Calu3 (cell line): ENCODE measurements at regions not wholly inside any gene's neighbourhood (a gene's known extent, or its start where the extent isn't known, plus 50 kb on each side); places are given as distances from the start of the nearest gene placed in this dataset.

Source experiments
- BruUV-seq: library from RNA; stranded (reverse); fragments of 400-500 nt; replicated peaks from 2 replicates; lab custom pipeline; 2021; lab: Mats Ljungman, UMichigan
- CTCF ChIA-PET: fragments of 300-600 bp; sonication (Branson Sonifier 250); formaldehyde crosslinking; loops from one replicate; lab custom pipeline; 2022; ENCODE audit warnings: antibody characterized with exemption; lab: Charles Lee
- DNase-seq: peaks from one replicate; pipeline ENCODE4 v3.0.0; 2022
- H3K27ac Mint-ChIP-seq: one replicate; pipeline ENCODE4 v1.8.0; 2022; ENCODE audit warnings: mixed read lengths; ENCODE audit not compliant: unreplicated experiment
- H3K27me3 Mint-ChIP-seq: one replicate; pipeline ENCODE4 v1.8.0; 2022; ENCODE audit warnings: mixed read lengths; ENCODE audit not compliant: unreplicated experiment
- H3K36me3 Mint-ChIP-seq: one replicate; pipeline ENCODE4 v1.8.0; 2022; ENCODE audit warnings: mild to moderate bottlenecking, moderate library complexity, mixed read lengths; ENCODE audit not compliant: insufficient read depth, unreplicated experiment
- H3K4me1 Mint-ChIP-seq: one replicate; pipeline ENCODE4 v1.8.0; 2022; ENCODE audit warnings: mild to moderate bottlenecking, low read depth, mixed read lengths; ENCODE audit not compliant: unreplicated experiment
- H3K4me3 Mint-ChIP-seq: one replicate; pipeline ENCODE4 v1.8.0; 2022; ENCODE audit warnings: mild to moderate bottlenecking, low read depth, moderate library complexity, mixed read lengths; ENCODE audit not compliant: unreplicated experiment
- H3K9me3 Mint-ChIP-seq: one replicate; pipeline ENCODE4 v1.8.0; 2022; ENCODE audit warnings: low read depth, mixed read lengths; ENCODE audit not compliant: unreplicated experiment
- intact Hi-C: fragments of 100-400 bp; cut with micrococcal nuclease; formaldehyde crosslinking; loops from one replicate; pipeline ENCODE4 v1.10.0; 2022; ENCODE audit not compliant: unreplicated experiment
- TF ChIP-seq, protein P1 (sequence below): fragments of 200-600 bp; IDR thresholded peaks from one replicate; pipeline ENCODE4 v1.8.0; 2022; ENCODE audit warnings: antibody characterized with exemption; ENCODE audit not compliant: unreplicated experiment

DNA sequence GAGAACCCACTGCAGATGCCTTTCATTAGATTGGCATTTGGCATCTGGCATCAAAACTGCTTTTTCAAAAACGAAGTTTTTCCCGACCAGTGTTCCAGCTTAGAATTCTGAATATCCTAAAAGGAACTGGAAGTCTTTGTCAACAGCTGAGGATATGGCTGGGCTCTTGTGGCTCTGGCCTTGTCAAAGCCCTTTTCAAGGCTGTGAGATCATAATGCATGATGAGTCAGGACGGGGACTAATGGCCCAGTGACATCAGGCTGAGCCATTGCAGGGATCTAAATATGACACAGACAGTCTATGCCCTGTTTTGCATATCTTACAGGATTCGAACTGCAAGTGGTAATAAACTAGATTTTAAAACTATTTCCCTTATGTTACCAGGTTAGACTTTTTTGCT lies 306.4 kb downstream of the PTTG2 start:
- no TSS peak for BruUV-seq

DNA sequence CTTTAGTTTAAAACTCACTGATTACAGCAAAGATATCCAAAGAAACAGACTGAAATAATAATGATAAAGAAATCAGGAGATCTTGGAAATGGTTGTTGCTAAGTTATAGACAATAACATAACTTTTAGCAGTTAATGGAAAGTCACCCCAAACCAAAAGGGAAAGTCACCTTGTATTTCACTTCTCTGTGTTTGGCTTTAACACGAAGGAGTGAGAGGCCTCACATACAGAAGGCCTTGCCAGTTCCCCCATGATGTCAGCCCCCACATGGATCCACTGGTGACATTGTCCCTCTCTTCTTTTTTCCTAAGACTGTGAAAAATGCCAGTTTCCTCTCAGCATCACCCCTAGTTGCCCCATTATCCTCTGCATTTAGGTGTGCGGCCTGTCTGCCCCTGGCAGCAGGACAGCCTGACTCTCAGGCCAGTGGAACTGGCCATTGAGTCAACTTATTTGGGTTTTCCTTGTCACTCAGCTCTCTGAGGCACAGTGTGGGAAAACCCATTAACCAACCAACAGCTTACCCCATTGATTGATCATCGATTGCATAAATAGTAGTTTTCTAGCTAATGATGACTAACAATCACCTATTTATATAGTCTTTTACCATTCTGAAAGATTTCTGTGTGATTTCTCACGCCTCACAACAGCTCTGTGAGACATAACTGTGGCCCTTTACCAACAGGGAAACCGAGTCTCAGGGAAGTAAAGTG lies 308.1 kb downstream of the PTTG2 start:
- Mint-ChIP-seq H3K27me3 (no peaks in the 10 kb centered on the region), H3K4me3 (no peak overlapping the region), H3K36me3 (no peaks in the 10 kb centered on the region), H3K27ac (no peak overlapping the region), H3K9me3 (no peaks in the 10 kb centered on the region), H3K4me1 (no peaks in the 10 kb centered on the region)
- TF ChIP-seq, protein P1, sequence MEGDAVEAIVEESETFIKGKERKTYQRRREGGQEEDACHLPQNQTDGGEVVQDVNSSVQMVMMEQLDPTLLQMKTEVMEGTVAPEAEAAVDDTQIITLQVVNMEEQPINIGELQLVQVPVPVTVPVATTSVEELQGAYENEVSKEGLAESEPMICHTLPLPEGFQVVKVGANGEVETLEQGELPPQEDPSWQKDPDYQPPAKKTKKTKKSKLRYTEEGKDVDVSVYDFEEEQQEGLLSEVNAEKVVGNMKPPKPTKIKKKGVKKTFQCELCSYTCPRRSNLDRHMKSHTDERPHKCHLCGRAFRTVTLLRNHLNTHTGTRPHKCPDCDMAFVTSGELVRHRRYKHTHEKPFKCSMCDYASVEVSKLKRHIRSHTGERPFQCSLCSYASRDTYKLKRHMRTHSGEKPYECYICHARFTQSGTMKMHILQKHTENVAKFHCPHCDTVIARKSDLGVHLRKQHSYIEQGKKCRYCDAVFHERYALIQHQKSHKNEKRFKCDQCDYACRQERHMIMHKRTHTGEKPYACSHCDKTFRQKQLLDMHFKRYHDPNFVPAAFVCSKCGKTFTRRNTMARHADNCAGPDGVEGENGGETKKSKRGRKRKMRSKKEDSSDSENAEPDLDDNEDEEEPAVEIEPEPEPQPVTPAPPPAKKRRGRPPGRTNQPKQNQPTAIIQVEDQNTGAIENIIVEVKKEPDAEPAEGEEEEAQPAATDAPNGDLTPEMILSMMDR: no peak
- DNase-seq: no peak
- CTCF ChIA-PET: no interaction called here
- intact Hi-C loops: no loop called here
- no TSS peak for BruUV-seq

More for the DNA sequence above, 306.4 kb downstream of the PTTG2 start:
- no peaks in the 10 kb centered on the region for H3K4me1 Mint-ChIP-seq
- no peak for DNase-seq
- no peaks in the 10 kb centered on the region for H3K36me3 Mint-ChIP-seq
- no peaks in the 10 kb centered on the region for H3K27me3 Mint-ChIP-seq
- no peaks in the 10 kb centered on the region for H3K9me3 Mint-ChIP-seq
- intact Hi-C loops: no loop called here
- TF ChIP-seq, protein P1: no peak
- CTCF ChIA-PET: no interaction called here
- no peak overlapping the region for H3K4me3 Mint-ChIP-seq
- H3K27ac Mint-ChIP-seq: no peak overlapping the region

DNA sequence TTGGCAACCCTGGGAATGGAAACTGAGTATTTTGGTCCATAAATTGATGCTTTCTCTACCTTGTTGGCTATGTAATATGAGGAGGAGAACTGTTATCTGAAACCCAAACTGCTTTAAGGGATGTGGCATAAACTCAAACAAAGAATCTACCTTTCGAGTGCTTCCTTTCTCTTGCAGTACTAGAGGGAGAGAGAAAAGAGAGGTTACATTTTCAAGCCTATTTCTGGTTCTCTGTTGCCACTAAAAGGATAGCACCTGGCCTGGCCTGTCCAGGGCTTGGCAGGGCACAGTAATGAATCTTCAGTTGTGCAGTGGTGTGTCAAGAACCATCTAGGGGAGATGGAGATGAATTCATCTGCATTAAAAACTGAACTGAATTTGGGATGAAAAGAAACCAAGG lies 308.6 kb downstream of the PTTG2 start:
- Mint-ChIP-seq H3K9me3 (no peaks in the 10 kb centered on the region), H3K4me1 (no peaks in the 10 kb centered on the region), H3K27me3 (no peaks in the 10 kb centered on the region), H3K27ac (no peak overlapping the region), H3K4me3 (no peak overlapping the region), H3K36me3 (no peaks in the 10 kb centered on the region)
- CTCF ChIA-PET: no interaction called here
- no TSS peak for BruUV-seq
- DNase-seq: no peak
- intact Hi-C loops: no loop called here
- TF ChIP-seq, protein P1: no peak

DNA sequence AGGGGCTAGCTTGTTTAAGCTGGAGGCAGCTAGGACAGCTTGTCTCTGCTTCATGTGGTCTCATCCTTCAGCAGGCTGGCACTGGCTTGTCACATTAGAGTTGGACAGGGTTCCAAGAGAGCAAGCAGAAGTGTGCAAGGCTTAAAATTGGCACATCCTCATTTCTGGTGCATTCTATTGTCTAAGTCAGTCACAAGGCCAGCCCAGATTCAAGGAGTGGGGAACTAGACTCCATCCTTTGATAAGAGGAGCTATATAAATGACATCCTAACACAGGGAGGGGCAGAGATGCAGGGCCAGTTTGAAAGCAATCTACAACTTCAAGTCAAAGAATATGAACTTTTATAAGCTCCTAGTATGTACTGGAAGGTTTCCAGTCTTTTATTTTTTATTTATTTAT lies 313.2 kb downstream of the PTTG2 start:
- no peaks in the 10 kb centered on the region for H3K36me3 Mint-ChIP-seq
- peaks cover 21% of the 10 kb centered on the region for H3K4me1 Mint-ChIP-seq
- no peak overlapping the region for H3K4me3 Mint-ChIP-seq
- intact Hi-C loops: no loop called here
- CTCF ChIA-PET: no interaction called here
- no peak overlapping the region for H3K27ac Mint-ChIP-seq
- H3K27me3 Mint-ChIP-seq: no peaks in the 10 kb centered on the region
- no TSS peak for BruUV-seq
- H3K9me3 Mint-ChIP-seq: no peaks in the 10 kb centered on the region
- DNase-seq: no peak
- TF ChIP-seq, protein P1: no peak
